Epithelial cell of esophagus (primary cell): ENCODE measurements at regions not wholly inside any gene's neighbourhood (a gene's known extent, or its start where the extent isn't known, plus 50 kb on each side); places are given as distances from the start of the nearest gene placed in this dataset.
A peak's percentile ranks its signal among the peaks of the same experiment; 100 is the strongest.

Experiments used
- DNase-seq: peaks from one replicate; pipeline ENCODE4 v3.0.0; 2010; ENCODE audit warnings: low read depth
- H3K4me3 ChIP-seq: 2 replicates; pipeline ENCODE4 v1.5.1; 2011; ENCODE audit warnings: mild to moderate bottlenecking, low read length, control low read depth
- TF ChIP-seq, protein P1 (sequence below): IDR thresholded peaks from 2 replicates; pipeline ENCODE4 v1.5.1; 2011; ENCODE audit warnings: low read depth, mild to moderate bottlenecking, low read length, control low read depth, inconsistent platforms; ENCODE audit not compliant: insufficient read depth; ENCODE audit errors: missing control alignments

GRCh38 chr6:19301980-19302379 is 535.2 kb upstream of the ID4 start:
- H3K4me3 ChIP-seq, result no peak overlapping the region
- TF ChIP-seq, protein P1, sequence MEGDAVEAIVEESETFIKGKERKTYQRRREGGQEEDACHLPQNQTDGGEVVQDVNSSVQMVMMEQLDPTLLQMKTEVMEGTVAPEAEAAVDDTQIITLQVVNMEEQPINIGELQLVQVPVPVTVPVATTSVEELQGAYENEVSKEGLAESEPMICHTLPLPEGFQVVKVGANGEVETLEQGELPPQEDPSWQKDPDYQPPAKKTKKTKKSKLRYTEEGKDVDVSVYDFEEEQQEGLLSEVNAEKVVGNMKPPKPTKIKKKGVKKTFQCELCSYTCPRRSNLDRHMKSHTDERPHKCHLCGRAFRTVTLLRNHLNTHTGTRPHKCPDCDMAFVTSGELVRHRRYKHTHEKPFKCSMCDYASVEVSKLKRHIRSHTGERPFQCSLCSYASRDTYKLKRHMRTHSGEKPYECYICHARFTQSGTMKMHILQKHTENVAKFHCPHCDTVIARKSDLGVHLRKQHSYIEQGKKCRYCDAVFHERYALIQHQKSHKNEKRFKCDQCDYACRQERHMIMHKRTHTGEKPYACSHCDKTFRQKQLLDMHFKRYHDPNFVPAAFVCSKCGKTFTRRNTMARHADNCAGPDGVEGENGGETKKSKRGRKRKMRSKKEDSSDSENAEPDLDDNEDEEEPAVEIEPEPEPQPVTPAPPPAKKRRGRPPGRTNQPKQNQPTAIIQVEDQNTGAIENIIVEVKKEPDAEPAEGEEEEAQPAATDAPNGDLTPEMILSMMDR, result no peak
- DNase-seq, result peak; percentile 84

DNA sequence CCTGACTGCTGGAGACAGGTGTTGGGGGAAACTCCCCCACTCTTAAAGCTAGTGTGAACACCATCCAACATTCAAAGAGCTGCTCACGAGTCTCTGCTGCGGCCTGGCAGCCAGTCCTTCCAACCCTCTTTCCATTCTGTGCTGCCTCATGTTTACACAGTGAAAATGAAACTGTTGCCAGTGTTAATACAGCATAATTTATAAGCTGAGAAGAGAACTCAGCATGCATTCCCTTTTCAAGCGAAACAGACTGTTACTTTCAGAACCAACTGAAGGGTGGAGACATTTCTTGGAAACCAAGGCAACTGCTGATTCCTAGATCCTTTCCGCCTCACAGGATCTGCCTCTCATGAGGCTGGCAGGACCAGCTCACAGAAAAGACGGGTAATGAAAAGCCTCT is 533.8 kb upstream of the ID4 start:
- TF ChIP-seq, protein P1, result no peak
- DNase-seq, result no peak
- no peak overlapping the region for H3K4me3 ChIP-seq

GRCh38 chr6:19309661-19310060 is 527.5 kb upstream of the ID4 start:
- TF ChIP-seq, protein P1, result no peak
- DNase-seq, result no peak
- no peak overlapping the region for H3K4me3 ChIP-seq

- DNase-seq, result no peak
- no peak overlapping the region for H3K4me3 ChIP-seq
- TF ChIP-seq, protein P1, result no peak
Measured at GRCh38 chr6:19311786-19312185, 525.4 kb upstream of the ID4 start.

DNA sequence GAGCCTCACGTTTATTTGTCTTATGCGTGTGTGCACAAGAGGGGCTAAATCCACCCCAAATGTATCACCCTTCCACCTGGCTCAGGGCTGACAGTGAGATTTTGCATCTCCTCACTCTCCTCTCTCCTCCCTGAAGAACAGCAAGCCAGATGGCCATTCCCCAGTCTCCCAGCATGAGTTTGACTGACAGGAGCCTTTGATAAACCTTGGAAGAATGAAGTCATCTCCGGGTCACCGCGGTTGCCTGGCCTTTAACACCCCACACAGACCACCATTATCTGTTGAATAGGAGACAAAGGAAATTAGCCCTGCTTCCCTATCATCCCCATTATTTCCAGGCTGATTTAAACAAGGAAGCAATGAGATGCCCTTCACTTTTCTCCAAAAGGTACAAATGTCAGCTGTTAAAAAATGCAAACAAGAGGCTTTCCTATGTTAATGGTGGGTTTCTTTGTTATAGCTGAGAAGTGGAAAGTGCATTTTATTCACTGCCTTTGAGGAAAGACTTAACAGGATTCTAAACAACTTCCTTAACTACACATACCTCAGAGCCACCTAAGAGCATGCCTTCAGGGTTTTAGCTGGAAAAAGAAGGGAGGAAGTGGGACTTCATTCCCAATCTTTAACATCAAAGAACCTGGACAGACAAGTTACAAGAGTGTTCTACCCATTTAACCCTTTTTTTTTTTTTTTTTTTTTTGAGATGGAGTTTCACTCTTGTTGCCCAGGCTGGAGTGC is 524.8 kb upstream of the ID4 start:
- H3K4me3 ChIP-seq, result no peak overlapping the region
- TF ChIP-seq, protein P1, result no peak
- no peak for DNase-seq

GRCh38 chr6:19317431-19317986 is 519.7 kb upstream of the ID4 start:
- H3K4me3 ChIP-seq, result no peak overlapping the region
- TF ChIP-seq, protein P1, result no peak
- DNase-seq, result no peak

DNA sequence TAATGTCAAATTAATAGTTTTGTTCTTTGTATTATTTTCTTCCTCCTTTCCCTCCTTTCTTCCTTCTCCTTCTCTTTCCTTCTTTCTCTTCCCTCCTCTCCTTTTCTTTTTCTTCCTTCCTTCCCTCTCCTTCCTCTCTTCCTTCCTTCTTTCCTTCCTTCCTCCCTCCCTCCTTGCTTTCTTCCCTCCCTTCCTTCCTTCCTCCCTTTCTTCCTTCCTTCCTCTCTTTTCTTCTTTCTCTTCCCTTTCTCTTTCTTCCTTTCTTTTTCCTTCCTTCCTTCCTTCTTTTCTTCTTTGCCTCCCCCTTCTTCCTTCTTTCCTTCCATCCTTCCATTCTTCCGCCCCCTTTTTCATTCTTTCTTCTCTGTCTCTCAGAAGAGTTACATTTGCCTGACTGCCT is 518.2 kb upstream of the ID4 start:
- DNase-seq, result no peak
- TF ChIP-seq, protein P1, result no peak
- no peak overlapping the region for H3K4me3 ChIP-seq
